ENCODE measurements at regions not wholly inside any gene's neighbourhood (a gene's known extent, or its start where the extent isn't known, plus 50 kb on each side); places are given as distances from the start of the nearest gene placed in this dataset.

DNA sequence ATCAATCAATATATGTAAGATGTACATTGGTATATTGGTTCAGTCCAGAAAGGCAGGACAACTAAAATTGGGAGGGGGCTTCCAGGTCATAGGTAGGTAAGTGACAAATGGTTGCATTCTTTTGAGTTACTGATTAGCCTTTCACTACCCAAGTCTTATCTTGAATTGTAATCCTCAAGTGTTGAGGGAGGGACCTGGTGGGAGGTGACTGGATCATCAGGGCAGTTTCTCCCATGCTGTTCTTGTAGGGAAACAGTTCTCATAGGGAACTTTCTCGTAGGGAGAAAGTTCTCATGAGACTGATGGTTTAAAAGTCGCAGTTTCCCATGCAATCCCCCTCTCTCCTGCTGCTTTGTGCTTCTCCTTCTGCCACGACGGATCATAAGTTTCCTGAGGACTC is 809.2 kb downstream of the KCNT2 start:
- no peak for DNase-seq

DNA sequence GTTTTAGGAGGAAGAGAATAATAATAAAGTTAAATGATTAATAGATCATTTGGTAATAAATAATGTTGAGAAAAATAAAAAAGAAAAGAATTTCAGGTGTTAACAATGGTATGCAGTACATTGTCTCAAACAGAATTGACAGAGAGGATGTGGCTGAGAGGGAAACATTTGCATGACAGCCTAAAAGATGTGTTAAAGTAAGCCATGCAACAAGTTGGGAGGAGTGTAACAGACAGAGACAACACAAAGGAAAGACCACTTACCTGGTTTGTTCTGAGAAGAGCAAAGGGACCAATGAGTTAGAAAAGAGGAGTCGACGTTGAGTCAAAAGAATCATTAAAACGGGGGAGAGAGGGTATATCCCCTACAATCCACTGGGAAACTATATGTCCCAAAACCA is 814.0 kb downstream of the KCNT2 start:
- DNase-seq = no peak

DNA sequence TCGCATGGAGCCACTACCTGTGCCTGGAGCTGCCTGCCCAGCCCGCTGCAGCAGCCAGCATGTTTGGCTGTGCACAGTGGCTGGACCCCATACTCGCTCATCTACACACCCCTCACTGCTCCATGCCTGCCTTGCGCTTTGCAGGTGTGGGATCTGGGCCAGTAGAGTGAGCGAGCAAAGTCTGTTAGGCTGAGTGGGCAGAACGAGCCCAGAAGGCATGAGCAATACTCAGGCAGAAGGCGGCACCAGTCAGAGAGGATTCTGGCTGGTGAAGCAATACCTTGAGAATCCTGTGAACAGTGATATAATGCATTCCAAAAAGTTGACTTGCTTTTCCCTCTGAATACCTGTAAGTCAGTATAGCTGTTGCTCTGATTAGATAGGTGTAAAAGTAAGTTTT is 816.4 kb downstream of the KCNT2 start:
- DNase-seq = no peak

DNA sequence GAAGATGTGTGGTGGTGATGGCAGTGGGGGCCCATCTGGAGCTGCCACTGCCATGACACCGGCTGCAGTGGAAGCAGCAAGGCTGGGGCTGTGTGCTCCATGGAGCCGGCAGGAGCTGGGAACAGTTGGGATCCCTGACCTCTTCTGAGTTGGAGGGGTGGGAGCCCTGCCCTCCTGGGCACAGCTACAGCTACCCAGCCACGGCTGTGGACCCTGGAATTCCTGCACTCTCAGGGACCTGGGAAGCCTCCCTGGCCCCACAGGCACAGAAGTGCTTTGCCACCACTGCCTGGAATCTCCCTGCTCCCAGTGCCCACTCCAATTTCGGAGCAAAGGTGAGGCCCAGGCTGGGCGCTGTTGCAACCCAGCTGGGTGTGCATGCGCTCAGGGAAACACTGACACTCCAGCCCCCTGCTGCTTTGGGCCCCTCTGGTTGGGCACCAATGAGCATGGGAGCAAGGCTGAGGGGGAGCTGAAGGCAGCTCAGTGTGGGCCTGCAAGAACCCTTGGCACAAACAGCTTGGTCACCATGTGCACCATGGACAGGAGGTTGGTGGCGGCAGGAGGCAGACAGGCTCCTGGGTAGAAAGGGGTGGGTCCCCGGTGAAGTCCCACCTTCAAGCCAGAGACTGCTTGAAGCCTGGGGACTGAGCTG is 817.6 kb downstream of the KCNT2 start:
- DNase-seq = no peak

DNA sequence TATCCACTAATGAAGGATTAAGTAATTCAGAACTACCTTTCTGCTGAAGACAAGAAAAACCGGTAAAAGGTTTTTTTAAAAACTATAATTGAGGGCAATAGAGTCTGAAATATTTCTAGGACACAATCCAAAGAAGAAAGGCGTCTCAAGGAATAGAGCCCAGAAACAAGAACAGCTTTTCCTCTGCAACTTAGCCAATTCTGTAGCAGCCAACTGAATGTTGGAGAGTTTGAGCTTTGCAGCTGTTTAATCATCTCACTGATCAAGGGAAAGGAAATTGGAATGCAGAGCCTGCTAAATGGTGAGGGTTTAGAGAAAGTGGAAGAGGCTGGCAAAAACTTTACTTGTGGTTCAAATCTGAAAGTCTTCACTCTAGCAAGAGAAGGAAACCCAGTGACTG is 818.9 kb downstream of the KCNT2 start:
- DNase-seq = no peak

DNA sequence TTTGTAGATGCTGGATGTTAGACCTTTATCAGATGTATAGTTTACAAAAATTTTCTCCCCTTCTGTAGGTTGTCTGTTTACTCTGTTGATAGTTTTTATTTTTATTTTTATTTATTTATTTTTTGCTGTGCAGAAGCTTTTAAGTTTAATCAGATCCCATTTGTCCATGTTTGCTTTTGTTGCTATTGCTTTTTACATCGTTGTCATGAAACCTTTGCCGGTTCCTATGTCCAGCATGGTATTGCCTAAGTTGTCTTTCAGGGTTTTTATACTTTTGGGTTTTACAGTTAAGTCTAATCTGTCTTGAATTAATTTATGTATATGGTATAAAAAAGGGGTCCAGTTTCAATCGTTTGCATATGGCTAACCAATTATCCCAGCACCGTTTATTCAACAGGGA is 819.5 kb downstream of the KCNT2 start:
- DNase-seq = no peak

DNA sequence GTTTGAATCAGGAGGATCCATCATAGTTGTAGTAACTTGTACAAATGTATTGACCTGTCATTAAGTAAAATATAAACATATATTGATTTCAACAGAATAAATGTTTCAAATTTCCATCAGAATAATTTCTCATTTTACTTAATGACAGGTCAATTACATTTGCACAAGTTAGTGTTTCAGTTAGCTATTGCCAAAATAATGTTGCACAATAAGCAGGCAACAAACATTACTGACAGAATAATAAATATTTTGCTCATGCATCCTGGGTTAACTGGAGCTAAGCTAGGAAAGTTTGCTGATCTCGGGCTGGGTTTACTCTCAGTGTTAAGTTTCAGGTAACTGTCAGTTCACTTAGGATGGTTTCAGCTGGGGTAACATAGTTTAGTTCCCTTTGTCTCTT is 822.4 kb downstream of the KCNT2 start:
- DNase-seq = no peak

DNA sequence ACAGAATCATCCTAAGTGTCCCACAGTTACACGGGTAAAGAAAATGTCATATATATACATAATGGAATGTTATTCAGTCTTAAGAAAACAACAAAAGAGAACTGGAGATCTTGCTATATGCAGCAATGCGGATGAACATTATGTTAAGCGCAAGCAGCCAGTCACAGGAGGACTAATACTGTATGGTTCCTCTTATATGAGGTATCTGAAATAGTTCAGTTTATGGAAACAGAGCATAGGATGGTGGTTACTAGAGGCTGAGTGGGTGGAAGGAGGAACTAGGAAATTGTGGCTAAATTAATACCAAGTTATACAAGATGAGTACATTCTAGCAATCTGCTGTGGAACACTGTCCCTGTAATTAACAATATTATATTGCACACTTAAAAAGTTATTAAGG is 834.3 kb downstream of the KCNT2 start:
- DNase-seq = no peak

DNA sequence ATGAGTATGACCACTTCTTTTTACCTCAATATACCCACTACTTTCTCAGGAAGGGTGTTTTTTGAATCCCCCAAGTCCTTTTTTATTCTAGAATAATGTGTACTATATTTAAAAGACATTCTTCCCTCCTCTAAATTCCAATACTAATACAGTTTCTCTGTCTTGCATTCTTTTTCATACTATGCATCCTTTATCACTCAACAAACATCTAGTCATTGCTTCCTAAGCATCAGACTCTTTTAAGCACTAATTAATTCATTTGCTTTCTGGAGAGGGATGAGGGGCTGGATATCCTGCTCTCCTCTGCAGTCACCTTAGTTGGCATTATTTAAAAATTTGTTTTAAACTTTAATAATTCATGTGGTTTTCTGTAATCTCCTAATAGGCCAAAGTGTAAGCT is 838.8 kb downstream of the KCNT2 start:
- no peak for DNase-seq

DNA sequence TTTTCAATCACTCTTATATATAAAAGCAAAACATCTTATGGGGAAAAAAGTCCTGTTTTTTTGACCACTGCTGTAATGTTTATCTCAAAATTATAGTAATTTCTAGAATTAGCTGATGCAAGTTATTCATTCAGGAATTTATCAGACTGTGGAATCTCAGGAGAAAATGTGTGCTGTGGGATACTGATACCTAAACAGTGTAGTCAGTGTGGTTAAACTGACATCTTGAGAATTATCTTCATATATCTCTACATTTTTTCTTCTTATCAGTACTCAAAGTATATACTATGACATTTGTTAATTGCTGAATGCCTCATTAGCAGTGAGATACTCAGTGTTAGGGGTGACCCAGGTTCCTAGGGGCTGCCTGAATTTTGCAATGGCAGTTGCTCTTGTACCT is 839.3 kb downstream of the KCNT2 start:
- DNase-seq = no peak

DNA sequence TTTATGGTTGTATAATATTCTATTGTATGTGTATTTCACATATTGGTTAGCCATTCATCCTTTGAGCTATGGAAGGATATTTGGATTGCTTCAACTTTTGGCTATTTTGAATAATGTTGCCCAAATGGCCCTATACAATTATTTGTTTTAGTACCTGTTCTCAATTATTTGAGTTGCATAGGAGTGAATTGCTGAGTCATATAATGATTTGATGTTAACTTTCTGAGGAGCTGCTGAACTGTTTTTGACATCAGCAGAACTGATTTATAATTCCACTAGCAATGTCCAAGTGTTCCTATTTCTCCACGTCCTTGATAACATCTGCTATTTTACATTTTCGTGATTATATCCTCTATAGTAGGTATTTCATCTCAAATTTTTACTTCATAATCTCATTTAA is 839.9 kb downstream of the KCNT2 start:
- DNase-seq = no peak

DNA sequence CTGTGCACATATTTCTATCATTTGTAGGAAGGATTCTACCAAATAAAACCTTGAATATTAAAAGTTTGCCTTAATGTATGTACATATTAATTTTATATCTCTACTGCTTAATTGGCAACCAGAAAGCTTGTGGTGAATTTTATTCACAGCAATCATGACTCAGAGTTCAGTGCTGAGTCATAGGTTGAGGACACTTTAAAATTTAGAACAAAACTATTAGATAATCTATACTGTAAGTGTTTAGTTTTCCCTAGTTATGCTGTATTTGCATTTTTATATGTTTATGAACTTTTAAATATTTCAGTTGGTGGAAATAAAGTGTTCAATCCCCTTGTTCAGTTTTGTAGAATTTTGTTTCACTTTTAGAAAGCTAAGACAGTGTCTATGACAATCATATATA is 841.5 kb downstream of the KCNT2 start:
- DNase-seq = no peak

DNA sequence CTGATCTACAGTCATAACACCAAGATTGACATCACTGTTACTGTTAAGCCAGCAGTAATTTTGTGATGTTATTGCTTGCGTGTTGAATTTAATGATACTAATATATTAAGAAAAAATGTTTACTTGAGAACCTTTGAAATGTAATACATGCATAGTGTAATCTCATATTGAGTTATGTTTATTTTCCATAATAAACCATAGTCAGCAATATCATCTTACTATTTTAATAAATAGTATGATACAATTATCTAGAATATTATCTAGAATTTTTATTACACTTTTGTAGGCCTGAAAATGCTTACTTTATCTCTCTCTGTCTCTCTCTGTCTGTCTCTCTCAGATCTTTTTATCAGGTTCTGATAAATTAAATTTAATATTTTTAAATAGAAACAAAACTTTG is 843.1 kb downstream of the KCNT2 start:
- DNase-seq = no peak

DNA sequence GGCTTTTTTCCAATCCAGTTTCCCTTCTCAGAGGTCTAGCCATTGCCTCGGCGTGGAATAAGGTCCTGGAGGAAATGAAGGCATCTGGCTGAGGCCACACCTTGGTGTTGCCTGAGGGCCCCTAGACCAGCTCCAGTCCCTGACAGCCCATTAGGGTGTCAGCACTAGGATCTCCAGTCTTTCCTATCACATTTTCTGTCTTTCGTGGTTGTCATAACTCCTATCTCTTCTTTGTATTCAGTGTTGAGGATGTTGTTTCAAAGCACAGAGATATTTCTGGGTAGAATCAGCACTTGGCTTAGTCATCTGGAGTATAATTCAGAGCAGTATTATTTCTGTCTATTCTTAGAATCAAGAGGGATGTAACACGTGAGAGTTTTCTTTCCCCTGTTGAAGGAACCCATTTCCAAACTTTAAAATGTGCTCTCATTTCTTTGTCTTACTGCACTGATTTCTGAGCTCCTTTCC is 844.3 kb downstream of the KCNT2 start:
- no peak for DNase-seq

DNA sequence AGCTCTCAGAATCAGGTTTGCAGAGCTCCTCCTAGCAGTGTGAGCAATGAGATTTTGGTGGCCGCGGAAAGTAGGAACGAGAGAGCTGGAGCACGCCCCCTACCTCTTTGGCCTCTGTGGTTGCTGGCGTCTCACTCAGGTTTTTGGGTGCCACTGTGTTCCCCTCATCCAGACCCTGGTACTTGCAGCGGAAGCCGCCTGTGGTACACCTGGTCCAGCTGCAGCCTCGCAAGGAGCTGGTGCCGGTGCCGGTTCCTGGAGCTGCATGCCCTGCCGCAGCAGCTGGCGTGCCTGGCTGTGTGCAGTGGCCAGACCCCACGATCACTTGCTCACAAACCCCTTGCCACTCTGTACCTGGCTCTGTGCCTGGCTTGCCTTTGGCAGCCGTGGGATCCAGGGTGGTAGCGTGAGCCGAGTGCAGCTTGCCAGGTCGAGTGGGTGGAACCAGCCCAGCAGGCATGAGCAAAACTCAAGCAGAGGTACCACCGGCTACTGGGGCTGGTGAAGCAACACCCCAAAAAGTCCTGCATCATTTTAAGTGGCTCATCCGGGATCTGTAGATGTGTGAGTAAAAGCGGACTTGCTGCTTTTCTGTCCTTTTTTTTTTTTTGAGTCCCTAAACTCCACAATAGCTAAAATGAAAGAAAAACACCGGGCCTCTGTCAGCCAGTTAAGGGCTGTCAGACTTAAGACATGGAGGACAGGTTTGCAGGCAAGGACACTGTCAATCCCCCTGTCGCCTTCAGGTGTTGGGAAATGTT is 844.9 kb downstream of the KCNT2 start:
- no peak for DNase-seq

DNA sequence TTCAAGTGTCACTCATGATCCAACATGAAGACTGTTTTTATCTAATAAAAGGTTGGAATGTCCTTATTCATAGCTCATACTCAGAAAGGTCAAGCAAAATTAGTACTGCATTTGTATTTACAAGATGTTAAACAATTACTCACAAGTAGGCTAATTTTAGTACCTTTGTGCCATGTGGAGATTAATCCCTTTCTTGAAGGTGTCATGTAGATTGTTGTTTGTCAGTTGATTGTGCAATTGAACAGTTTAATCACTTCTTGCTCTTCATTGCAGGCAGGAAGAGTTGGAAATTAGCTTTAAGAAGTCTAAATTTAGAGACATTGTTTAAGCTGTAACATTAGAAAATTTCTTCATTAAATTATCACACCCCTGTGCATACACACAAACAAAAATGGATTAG is 847.1 kb downstream of the KCNT2 start:
- DNase-seq = no peak

DNA sequence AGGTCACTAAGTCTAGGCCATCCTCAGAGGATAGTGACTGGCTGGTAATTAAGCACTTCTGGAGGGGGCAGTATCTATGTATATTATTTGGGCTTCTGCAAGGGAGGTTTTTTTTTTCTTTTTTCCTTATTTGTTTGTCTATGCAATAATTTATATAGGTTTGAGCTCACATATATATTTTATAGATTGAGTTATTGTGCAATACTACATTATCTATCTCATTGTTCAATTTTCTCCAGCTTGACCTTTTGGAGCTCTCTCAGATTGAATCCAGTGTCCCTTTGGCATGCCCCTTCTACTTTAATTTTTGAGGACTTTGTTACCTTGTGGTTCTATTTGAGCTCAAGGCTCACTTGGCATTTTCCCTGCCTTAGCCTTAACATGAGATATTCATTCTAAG is 852.1 kb downstream of the KCNT2 start:
- DNase-seq = no peak

DNA sequence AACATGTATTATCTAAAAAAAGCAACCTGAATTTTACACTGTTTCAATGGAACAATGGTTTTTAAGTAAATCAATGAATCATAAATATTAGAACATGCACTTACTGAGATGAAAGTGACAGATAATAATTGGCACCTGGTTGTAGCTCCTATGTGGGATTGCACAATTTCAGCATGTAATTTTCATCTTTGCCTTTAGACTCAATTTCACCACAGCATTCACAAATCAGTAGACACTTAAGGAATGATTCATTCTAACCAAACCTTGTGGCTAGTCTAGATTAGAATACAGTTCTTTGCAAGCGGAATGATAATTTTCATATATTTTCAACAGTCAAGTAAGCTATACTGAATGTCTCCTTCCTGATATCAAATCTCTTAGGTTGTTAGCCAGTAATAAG is 853.4 kb downstream of the KCNT2 start:
- peak; percentile 2 for DNase-seq

DNA sequence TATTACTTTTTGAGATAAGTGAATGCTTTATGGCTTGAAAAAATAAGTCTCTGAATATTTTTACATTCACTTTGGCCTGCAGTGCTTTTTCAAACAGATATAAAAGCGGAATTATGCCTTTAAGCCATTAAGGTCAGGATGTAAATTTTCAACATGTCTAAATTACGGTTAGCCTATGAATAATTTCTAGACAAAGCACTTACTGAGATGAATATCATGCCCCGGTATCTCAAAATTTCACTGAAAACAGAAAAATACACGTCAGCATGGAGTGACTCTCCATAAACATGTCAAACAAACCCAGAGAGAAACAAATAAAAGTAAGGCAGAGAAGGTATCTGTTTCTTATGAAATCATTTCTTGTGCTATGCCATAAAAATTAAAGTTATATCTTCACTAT is 853.9 kb downstream of the KCNT2 start:
- no peak for DNase-seq

DNA sequence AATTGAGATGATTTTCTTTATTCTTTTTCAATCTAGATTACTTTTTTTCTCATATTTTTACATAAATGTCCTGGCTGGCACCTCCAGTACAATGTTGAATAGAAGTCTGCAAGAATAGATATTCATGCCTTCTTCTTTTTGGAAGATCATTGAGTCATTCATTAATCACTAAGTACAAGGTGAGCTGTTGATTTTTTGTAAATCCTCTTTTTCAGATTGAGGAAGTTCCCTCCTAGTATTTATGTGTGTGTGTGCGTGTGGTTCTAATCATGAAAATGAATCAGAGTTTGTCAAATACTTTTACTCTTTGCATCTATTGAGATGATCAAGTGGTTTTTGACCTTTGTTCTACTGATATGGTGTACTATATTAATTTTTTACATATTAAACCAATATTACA is 859.3 kb downstream of the KCNT2 start:
- no peak for DNase-seq

DNA sequence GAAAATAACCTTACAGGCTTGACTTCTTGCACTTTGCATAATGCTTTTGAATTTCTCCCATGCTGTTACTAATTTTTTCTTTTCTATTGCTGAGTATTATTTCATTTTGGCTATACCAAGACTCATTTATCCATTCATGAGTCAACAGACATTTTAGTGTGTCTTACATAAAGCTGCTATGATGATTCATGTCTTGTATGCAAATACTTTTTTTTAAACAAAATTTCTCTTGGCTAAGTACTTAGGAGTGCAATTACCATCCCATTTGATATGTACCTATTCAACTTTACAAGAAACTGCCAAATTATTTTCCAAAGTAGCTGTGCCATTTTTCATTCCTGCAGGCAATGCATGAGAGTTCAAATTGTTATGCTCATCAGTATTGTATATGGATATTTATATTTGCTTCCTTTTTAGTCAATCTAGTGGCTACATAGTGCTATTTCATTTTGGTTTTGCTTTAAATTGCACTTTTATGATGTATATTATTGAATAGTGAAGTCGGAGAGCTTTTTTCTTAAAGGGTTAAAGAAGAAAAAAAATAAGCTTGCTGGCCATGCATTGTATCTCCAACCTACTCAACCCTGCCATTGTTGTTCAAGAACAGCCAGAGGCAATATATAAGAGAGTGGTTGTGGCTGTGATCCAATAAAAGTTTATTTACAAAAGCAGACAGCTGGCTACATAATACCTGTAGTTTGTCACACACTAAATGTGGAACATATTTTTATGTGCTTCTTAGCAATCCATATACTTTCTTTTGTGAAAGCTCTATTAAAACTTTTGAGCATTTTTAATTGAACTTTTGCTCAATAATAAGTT is 862.8 kb downstream of the KCNT2 start:
- no peak for DNase-seq

DNA sequence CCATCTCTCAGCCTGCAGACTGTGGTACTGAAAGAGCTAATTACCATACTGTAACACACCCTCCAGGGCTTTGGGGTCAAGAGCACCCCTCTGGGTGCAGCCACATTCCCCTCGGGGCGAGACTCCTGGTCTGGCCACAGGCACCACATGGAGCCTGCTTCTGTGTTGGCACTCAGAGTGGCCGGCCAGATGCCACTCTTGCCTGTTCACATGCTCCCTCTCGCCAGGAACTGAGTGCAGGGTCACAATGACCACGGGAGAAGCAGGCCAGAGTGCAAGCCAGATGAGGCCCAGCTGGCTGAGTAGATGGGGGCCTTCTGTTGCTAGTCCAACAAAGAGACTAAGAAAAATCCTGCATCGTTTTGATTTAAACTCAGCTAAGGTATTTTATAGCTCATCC is 864.0 kb downstream of the KCNT2 start:
- DNase-seq = no peak

DNA sequence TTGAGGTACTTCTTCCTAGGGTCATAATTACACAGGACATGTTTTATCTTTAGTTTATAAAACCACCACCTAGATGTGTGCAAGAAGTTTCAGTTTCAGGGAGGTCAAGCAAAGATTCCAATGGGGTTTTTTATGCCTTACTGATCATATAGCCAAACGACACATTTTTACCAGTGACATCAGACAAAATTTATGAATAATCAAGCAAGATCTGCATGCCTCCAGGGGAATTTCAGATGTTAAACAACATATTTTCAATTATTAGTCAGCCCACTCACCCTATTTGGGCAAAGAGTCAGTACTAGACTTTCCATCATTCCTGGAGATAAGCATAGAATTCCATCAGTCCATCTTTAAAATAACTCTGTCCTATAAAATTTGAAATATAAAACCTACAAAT is 867.4 kb downstream of the KCNT2 start:
- no peak for DNase-seq
